T-helper 17 cell (primary cell): ENCODE measurements at regions not wholly inside any gene's neighbourhood (a gene's known extent, or its start where the extent isn't known, plus 50 kb on each side); places are given as distances from the start of the nearest gene placed in this dataset.
"Not testable (repeated sequence)": the region's sequence is repeated elsewhere in the genome, so short reads cannot be mapped to it uniquely, and the experiment has no call there.

ENCODE experiments used
- ATAC-seq: fragments of 150-1000 bp; cut with Tn5 transposase; 2 replicates; pipeline ENCODE4 v1.10.0; 2021; ENCODE audit warnings: mild to moderate bottlenecking, moderate library complexity
- DNase-seq, 3 donors: peaks; one replicate each; pipeline versions ENCODE4 v3.0.0 to v3.0.0-alpha.2; 2020 to 2021
- H3K9me3 ChIP-seq: one replicate; pipeline ENCODE4 v1.7.0; 2013; ENCODE audit warnings: low read length, mild to moderate bottlenecking; ENCODE audit not compliant: control insufficient read depth, poor library complexity, severe bottlenecking
- H3K27ac Mint-ChIP-seq: one replicate; pipeline ENCODE4 v1.8.0; 2022; ENCODE audit warnings: mild to moderate bottlenecking, moderate library complexity, mixed read lengths
- H3K27me3 Mint-ChIP-seq: one replicate; pipeline ENCODE4 v1.8.0; 2022; ENCODE audit warnings: mixed read lengths
- H3K36me3 Mint-ChIP-seq: one replicate; pipeline ENCODE4 v1.8.0; 2022; ENCODE audit warnings: low read depth, mixed read lengths
- H3K4me1 Mint-ChIP-seq: one replicate; pipeline ENCODE4 v1.8.0; 2022; ENCODE audit warnings: mild to moderate bottlenecking, mixed read lengths
- H3K4me3 Mint-ChIP-seq: one replicate; pipeline ENCODE4 v1.8.0; 2022; ENCODE audit warnings: mild to moderate bottlenecking, moderate library complexity, mixed read lengths

- Mint-ChIP-seq H3K4me1 (no peaks in the 10 kb centered on the region), H3K4me3 (no peak overlapping the region), H3K36me3 (no peaks in the 10 kb centered on the region), H3K27me3 (peaks cover 31% of the 10 kb centered on the region), H3K27ac (no peak overlapping the region)
- DNase-seq, result no peak
- no peak for ATAC-seq
- no peaks in the 10 kb centered on the region for H3K9me3 ChIP-seq
These were observed 245.2 kb downstream of the TPBG start for GRCh38 chr6:82608781-82609180.

GRCh38 chr6:82611751-82612150, 248.1 kb downstream of the TPBG start:
- H3K4me3 Mint-ChIP-seq, result no peak overlapping the region
- H3K27me3 Mint-ChIP-seq, result peaks cover 34% of the 10 kb centered on the region
- DNase-seq, result no peak
- no peak overlapping the region for H3K27ac Mint-ChIP-seq
- no peaks in the 10 kb centered on the region for H3K9me3 ChIP-seq
- ATAC-seq, result no peak
- H3K4me1 Mint-ChIP-seq, result no peaks in the 10 kb centered on the region
- H3K36me3 Mint-ChIP-seq, result no peaks in the 10 kb centered on the region

GRCh38 chr6:82612475-82613039, 248.9 kb downstream of the TPBG start:
- ATAC-seq (no peak), DNase-seq (no peak)
- peaks cover 34% of the 10 kb centered on the region for H3K27me3 Mint-ChIP-seq
- H3K36me3 Mint-ChIP-seq, result no peaks in the 10 kb centered on the region
- no peaks in the 10 kb centered on the region for H3K4me1 Mint-ChIP-seq
- no peak overlapping the region for H3K27ac Mint-ChIP-seq
- no peak overlapping the region for H3K4me3 Mint-ChIP-seq
- H3K9me3 ChIP-seq, result no peaks in the 10 kb centered on the region

GRCh38 chr6:82614518-82614917, 250.9 kb downstream of the TPBG start:
- H3K9me3 ChIP-seq, result no peaks in the 10 kb centered on the region
- Mint-ChIP-seq H3K27me3 (peaks cover 39% of the 10 kb centered on the region), H3K27ac (no peak overlapping the region), H3K4me3 (no peak overlapping the region), H3K36me3 (no peaks in the 10 kb centered on the region), H3K4me1 (no peaks in the 10 kb centered on the region)
- ATAC-seq (no peak), DNase-seq (no peak)

GRCh38 chr6:82616386-82617028, 252.9 kb downstream of the TPBG start:
- H3K9me3 ChIP-seq, result no peaks in the 10 kb centered on the region
- ATAC-seq (no peak), DNase-seq (no peak)
- H3K27me3 Mint-ChIP-seq, result peaks cover 23% of the 10 kb centered on the region
- no peaks in the 10 kb centered on the region for H3K36me3 Mint-ChIP-seq
- H3K4me1 Mint-ChIP-seq, result no peaks in the 10 kb centered on the region
- no peak overlapping the region for H3K4me3 Mint-ChIP-seq
- H3K27ac Mint-ChIP-seq, result no peak overlapping the region

GRCh38 chr6:82617648-82618047, 254.0 kb downstream of the TPBG start:
- Mint-ChIP-seq H3K4me1 (no peaks in the 10 kb centered on the region), H3K27ac (no peak overlapping the region), H3K4me3 (no peak overlapping the region), H3K36me3 (no peaks in the 10 kb centered on the region), H3K27me3 (peaks cover 18% of the 10 kb centered on the region)
- DNase-seq (no peak), ATAC-seq (no peak)
- H3K9me3 ChIP-seq, result no peaks in the 10 kb centered on the region

- DNase-seq (no peak), ATAC-seq (no peak)
- no peaks in the 10 kb centered on the region for H3K4me1 Mint-ChIP-seq
- peaks cover 15% of the 10 kb centered on the region for H3K27me3 Mint-ChIP-seq
- H3K27ac Mint-ChIP-seq, result no peak overlapping the region
- H3K4me3 Mint-ChIP-seq, result no peak overlapping the region
- H3K36me3 Mint-ChIP-seq, result no peaks in the 10 kb centered on the region
- no peaks in the 10 kb centered on the region for H3K9me3 ChIP-seq
These were observed 256.0 kb downstream of the TPBG start for GRCh38 chr6:82619573-82619972.

GRCh38 chr6:82622461-82622860, 258.8 kb downstream of the TPBG start:
- no peak for ATAC-seq
- H3K4me1 Mint-ChIP-seq, result no peaks in the 10 kb centered on the region
- H3K27ac Mint-ChIP-seq, result no peak overlapping the region
- no peaks in the 10 kb centered on the region for H3K36me3 Mint-ChIP-seq
- H3K4me3 Mint-ChIP-seq, result no peak overlapping the region
- peaks cover 6% of the 10 kb centered on the region for H3K27me3 Mint-ChIP-seq
- no peak for DNase-seq
- no peaks in the 10 kb centered on the region for H3K9me3 ChIP-seq

GRCh38 chr6:82624251-82624650, 260.6 kb downstream of the TPBG start:
- Mint-ChIP-seq H3K36me3 (no peaks in the 10 kb centered on the region), H3K4me3 (no peak overlapping the region), H3K4me1 (no peaks in the 10 kb centered on the region), H3K27me3 (peaks cover 2% of the 10 kb centered on the region), H3K27ac (no peak overlapping the region)
- no peaks in the 10 kb centered on the region for H3K9me3 ChIP-seq
- DNase-seq (no peak), ATAC-seq (no peak)

- not testable (repeated sequence) for H3K4me3 Mint-ChIP-seq, H3K36me3 Mint-ChIP-seq, H3K9me3 ChIP-seq, H3K4me1 Mint-ChIP-seq, DNase-seq, H3K27ac Mint-ChIP-seq, ATAC-seq
- H3K27me3 Mint-ChIP-seq, result peaks cover 16% of the 10 kb centered on the region
These were observed 263.3 kb downstream of the TPBG start for GRCh38 chr6:82626946-82627345.

- H3K27me3 Mint-ChIP-seq, result peaks cover 22% of the 10 kb centered on the region
- no peak overlapping the region for H3K27ac Mint-ChIP-seq
- H3K36me3 Mint-ChIP-seq, result no peaks in the 10 kb centered on the region
- DNase-seq (no peak), ATAC-seq (no peak)
- H3K4me3 Mint-ChIP-seq, result no peak overlapping the region
- no peaks in the 10 kb centered on the region for H3K9me3 ChIP-seq
- H3K4me1 Mint-ChIP-seq, result no peaks in the 10 kb centered on the region
These were observed 266.3 kb downstream of the TPBG start for GRCh38 chr6:82629921-82630320.

- Mint-ChIP-seq H3K27ac (no peak overlapping the region), H3K27me3 (no peaks in the 10 kb centered on the region), H3K4me3 (no peak overlapping the region), H3K4me1 (no peaks in the 10 kb centered on the region), H3K36me3 (no peaks in the 10 kb centered on the region)
- ATAC-seq (no peak), DNase-seq (no peak)
- no peaks in the 10 kb centered on the region for H3K9me3 ChIP-seq
These were observed 278.1 kb downstream of the TPBG start for GRCh38 chr6:82641677-82642076.

GRCh38 chr6:82645536-82646230, 282.1 kb downstream of the TPBG start:
- Mint-ChIP-seq H3K4me3 (no peak overlapping the region), H3K4me1 (no peaks in the 10 kb centered on the region), H3K27me3 (no peaks in the 10 kb centered on the region), H3K36me3 (no peaks in the 10 kb centered on the region), H3K27ac (no peak overlapping the region)
- DNase-seq, result no peak
- H3K9me3 ChIP-seq, result no peaks in the 10 kb centered on the region
- no peak for ATAC-seq

- H3K27ac Mint-ChIP-seq, result no peak overlapping the region
- DNase-seq (no peak), ATAC-seq (no peak)
- no peak overlapping the region for H3K4me3 Mint-ChIP-seq
- H3K27me3 Mint-ChIP-seq, result no peaks in the 10 kb centered on the region
- no peaks in the 10 kb centered on the region for H3K36me3 Mint-ChIP-seq
- no peaks in the 10 kb centered on the region for H3K4me1 Mint-ChIP-seq
- H3K9me3 ChIP-seq, result no peaks in the 10 kb centered on the region
These were observed 282.6 kb downstream of the TPBG start for GRCh38 chr6:82646231-82646615.
